Suppressor macrophage treated with lipopolysaccharide for 4 hours (primary cell): ENCODE measurements at regions not wholly inside any gene's neighbourhood (a gene's known extent, or its start where the extent isn't known, plus 50 kb on each side); places are given as distances from the start of the nearest gene placed in this dataset.

Source experiments
- DNase-seq: peaks from one replicate; pipeline ENCODE4 v3.0.0-alpha.2; 2020

DNA sequence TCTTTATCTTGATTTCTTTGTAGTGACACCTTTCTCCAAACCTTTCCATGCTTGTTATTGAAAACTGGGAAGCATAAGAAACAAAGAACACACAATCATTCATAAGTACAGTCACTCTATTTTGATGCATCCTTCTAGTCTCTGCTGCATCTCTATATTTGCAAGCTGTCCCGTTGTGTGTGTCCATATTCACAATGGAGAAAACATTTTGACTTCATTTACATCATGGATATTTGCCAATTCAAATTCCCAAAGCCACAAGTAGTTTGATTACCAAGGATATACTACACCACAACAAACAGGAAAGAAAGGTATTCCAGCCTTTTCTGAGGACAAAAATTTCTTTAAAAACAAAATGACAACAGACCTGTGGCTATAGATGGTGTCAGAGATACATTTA, 673.8 kb downstream of the STIM2 start:
- no peak for DNase-seq

DNA sequence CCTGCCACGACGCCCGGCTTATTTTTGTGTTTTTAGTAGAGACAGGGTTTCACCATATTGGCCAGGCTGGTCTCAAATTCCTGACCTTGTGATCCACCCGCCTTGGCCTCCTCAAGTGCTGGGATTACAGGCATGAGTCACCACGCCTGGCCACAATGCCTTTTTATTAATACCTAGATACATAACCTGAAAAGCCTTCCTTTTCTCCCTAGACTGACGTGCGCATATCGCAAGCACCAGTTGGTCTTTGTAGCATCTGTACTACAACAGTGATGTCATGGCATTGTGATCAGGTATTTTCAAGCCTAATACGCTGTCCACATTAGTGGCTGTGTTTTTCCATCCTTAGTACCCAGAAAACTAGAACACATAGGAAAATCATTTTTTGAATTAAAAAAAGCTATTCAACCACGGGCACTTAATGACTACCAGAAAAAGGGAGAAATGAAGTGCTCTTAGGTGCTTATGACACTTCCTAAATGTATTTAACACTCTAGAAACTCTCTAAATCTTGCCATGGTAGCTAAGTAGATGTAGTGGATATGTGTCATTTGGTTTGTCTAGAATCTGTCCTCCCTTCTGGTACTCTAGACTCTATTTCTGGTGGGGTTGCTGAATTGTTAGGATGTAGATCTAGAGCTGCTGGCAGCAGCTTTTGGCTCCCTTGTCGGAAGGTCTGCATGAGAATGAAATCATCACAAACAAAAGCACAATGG, 707.8 kb downstream of the STIM2 start:
- no peak for DNase-seq

DNA sequence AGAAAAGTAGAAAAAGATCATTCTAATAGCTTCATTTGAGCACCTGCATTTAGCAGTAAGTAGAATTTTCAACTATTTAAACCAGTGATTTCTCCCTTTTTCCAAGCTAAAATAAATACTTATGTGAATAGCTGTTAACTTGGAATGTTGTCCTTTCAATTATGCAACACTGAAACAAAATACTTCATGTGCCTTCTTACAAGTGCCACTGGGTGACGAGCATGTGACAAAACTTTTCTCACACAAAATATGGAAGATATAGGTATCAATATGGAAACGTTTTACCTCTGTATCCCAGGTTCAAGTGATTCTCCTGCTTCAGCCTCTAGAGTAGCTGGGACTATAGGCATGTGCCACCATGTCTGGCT, 708.3 kb downstream of the STIM2 start:
- no peak for DNase-seq

DNA sequence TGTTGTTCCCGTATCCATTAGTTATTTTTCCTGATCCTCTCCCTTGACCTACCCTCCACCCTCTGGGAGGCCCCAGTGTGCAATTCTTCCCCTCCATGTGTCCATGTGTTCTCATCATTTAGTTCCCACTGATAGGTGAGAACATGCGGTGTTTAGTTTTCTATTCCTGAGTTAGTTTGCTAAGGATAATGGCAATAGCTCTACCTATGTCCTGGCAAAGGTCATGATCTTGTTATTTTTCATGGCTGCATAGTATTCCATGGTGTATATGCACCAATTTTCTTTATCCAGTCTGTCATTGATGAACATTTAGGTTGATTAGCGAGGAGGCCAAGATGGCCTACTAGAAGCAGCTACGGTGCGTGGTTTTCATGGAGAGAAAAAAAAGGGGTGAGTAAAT, 714.1 kb downstream of the STIM2 start:
- no peak for DNase-seq

DNA sequence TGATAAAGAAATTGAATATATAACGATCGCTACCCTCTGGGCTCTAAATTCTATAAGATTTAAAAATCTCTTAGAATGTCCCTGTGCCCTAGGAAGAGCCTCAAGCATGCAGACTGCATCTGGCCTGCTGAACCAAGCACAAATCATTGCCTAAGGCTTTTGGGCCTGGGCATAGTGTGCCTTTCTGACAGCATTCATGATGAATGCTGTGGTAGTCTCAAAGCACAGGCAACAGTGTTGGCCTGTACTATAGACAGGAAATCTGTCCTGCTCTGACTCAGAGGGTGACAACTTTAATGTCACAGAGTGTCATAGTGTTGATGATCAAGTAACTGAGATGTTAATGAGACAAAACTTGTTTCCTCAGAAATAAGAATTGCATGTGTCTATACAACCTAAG, 717.3 kb downstream of the STIM2 start:
- DNase-seq: no peak

DNA sequence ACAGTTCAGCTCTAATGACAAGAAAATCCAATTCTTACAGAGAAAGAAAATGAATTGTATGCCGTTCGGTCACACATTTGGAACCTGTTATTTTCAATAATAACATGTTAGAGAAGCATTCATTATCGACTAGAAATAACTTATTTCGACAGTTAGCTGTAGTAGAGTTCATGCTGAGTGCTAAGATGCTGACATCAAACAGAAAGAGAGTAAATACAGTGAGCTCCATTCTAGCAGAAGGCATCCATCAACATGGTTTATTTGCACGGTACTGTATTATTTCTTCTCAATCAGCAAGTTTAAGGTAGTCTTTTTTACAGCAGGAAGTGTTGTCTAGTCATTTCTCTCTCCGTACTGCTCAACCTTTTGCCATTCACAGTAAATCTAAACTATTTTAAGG, 732.1 kb downstream of the STIM2 start:
- no peak for DNase-seq

DNA sequence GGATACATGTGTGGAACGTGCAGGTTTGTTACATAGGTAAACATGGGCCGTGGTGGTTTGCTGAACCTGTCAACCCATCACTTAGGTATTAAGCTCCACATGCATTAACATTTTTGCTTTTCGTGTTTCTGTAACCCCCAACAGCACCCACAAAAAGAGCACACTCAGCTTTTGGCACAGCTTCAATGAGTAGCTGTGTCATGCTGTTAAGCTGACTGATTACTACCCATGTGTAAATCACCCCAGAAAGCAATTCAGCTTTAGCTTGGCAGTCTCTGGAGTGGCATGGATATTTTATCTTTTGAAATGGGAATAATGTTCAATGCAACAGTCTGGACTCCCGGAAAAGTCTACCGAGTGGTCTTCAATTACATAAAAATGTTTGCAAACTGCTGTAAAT, 734.3 kb downstream of the STIM2 start:
- DNase-seq: no peak

DNA sequence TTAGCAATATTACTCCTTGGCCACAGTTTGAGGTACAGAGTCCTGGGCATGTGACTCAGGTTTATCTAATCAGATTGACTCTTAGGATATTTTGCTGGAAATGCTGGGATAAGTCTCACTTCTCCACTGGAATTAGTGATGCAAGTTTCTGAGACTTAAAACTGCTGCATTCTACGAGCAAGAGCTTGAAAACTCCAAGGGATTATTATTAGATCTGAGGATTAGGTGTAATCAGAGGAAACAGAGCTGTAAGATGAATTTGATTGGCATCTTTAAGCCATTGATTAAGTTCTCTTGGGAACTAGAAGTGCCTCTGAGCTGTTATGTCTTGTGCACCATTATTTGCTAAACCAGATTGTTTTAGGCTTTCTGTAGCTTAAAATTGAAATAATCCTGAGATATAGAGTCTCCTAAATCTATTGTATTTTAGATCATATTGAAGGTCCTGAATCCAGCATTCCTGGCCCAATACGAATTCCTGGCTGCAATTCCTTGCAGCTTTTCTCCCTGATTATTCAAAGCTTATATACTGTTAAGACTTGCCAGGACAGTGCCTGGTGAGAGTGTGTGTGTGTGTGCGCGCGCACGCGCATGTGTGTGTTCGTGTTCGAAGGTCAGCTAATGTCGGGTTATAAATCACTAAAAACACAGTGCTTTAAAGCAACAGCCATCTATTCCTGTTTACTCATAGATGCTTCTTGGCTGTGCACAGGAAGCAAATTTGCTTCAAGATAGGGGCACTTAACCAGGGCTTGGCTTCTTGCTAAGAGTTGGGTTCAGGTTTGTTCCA, 735.1 kb downstream of the STIM2 start:
- DNase-seq: no peak

DNA sequence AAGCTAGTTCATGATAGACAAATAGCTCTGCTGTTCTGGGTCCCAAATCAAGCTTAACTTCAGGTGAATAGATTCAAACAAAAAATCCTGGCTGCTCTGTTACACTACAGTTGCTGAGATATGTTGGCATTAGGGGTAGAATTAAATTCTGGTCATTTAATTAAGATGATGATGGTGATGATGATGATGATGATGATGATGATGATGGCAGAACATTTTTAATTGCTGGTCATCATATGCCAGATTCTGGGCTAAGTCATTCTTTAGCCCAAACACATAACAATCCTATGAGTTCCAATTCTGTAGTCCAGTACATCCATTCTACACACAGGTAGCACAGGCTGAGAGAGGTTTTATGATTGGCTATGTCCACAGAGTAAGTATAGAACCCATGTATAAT, 741.5 kb downstream of the STIM2 start:
- DNase-seq: no peak

DNA sequence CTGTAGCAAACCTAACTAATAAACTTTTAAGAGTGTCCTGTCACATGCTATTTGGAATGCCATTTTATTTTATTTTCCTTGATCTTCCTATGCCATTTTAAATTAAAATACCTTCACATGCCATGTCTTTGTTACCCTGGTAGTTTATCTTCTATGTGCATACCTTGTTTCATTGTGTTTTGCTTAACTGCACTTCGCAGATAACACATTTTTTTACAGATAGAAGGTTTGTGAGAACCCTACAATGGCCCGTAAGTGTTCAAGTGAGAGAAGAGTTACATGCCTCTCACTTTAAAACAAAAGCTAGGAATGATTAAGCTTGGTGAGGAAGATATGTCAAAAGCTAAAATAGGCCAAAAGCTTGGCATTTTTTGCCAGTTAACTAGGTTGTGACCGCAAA, 744.1 kb downstream of the STIM2 start:
- DNase-seq: no peak

DNA sequence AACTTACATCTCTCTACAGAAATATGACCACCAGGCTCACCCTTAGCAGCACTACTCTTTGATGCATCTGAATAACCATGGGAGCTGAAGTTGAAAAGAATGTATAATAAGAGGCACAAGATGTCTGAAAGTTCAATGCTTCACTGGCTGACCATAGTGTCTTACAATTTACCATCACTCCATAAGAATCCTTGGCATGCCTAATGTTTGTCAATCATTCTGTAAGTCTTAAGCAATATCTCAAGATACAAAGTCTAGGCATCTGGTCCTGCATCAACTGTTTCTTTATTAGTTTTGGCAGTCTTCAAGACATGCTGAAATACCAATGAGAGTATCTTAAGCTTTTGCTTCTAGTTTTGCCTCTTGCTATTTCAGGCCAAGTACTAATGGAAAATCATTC, 755.5 kb downstream of the STIM2 start:
- no peak for DNase-seq

DNA sequence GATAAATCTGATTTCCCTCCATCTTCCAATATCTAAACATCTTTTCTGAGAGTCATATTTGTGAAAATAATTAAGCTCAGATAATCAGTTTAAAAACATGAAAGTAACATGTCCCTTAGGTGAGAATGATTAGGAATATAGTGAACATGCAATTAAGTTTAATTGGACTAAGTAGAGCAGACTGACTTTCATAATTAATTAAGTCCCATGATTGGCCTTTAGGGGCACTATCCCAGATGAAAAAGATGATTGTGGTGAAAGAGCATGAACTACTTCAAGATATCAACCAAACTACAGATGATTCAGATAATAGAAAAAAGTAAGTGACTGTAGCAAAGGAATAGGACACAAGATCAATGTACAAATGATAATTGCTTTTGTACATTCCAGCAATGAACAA, 758.8 kb downstream of the STIM2 start:
- no peak for DNase-seq

DNA sequence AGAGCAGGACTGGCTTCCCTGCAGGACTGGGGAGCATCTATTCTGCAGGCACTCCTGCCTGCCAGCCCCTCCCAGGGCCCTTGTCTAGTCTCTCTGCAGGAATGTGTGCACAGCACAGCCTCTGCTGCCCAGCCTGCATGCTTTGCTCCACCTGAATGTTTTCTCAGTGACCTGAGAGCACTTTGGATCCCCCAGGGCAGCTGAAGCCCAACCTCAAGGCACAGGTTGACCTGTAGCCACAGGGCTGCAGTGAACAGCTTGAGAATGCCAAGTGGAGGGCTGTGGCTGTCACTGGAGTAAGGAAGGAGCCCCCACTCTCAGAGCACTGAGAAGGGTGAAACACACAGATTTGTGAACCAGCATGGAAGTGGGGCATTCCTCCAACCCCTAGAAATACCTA, 760.2 kb downstream of the STIM2 start:
- DNase-seq: no peak

DNA sequence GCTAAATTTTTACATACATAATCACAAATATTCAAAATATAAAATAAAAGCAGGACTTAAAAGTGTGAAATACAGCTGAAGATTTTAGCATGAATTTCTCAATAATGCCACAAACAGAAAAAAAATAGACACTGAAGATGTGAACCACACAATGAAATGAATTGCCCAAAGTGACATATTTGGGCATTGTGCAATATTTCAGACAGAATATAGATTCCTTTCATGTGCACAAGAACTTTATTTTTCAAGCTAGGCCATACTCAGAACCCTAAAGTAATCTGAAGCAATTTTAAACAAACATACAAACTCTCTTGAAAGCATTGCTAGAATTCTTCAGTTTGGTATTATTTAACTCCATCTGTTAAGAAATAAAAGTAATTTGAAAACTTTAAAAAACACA, 764.1 kb downstream of the STIM2 start:
- no peak for DNase-seq

DNA sequence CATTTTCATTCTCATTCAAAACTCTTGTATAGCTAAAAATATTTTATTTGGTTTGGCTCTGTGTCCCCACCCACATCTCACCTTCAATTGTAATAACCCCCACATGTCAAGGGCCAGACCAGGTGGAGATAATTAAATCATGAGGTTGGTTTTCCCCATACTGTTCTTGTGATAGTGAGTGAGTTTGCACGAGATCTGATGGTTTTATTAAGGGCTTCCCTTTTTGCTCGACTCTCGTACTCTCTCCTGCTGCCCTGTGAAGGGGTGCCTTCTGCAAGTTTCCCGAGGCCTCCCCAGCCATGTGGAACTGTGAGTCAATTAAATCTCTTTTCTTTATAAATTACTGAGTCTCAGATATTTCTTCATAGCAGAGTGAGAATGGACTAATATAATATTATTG, 768.0 kb downstream of the STIM2 start:
- no peak for DNase-seq

DNA sequence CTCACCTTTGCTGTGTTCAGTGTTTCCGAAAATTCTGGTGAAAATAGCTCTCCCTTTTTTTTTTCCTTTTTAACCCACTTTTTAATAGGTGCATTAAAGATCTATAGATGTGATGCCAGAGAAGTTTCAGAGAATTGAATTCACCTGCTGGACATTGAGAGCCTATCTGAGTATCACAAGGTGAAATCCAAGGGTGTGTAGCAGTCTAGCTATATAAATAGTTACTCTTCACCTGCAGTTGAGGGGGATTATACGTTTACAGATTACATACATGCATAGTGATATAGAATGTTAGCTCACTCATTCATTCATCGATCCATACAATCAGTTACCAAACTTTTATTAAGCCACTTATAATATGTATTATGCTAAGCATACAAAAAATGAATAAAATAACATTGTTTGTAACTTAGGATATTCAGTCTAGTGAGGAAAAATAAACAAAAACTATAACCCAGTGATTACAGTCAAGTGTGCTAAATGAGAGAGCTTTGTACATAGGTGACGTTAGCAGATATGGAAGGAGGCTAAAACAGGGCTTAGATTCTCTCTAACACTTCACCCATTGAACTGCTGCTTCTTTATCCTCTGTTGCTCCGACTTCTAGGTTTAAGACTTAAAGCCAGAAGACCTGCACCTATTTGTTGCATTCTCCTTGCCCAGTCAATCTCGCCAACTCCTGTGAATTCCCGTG, 769.0 kb downstream of the STIM2 start:
- no peak for DNase-seq

DNA sequence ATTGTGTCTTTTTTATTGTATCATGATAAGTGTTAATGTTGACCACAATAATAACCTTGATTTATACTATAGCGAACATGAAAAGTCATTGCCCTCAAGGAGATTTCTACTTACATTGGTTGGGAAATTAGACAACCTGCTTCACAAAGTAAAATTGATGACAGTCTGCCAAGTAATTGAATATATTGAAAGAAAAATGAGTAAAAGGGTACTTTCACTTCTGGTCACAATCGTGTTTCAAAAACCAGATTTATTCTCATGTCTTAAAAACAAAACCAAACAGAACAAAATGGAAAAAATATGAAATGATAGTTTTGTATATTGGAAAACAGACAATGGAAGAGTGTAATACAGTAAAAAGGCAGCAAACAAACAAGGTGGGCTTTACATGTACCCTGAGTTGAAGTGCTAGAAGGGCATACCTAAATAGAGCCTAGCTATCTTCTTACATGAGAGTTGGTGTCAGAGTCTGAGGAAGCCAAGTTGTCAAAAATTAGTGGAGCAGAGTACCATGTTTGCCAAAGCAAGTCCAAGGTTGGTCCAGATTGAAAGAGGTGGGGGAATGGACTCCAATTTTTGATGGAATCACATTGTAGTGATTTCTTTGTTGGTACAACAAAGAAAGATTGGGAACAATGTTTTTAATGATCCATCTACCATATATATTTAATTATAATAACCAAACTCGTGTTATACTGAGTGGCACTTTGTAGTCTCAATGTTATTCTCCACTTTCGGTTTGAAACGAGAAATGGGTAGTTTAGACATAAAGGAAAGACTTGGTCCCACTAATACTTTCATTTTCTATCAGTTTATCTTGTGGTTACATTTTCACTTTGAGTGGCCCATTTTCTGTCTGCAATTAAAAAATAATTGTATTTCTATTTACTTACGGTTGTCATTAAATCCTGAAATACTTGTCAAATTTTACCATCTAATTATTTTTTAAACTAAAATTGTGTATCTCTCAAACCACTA, 775.6 kb downstream of the STIM2 start:
- peak; percentile 1 for DNase-seq

DNA sequence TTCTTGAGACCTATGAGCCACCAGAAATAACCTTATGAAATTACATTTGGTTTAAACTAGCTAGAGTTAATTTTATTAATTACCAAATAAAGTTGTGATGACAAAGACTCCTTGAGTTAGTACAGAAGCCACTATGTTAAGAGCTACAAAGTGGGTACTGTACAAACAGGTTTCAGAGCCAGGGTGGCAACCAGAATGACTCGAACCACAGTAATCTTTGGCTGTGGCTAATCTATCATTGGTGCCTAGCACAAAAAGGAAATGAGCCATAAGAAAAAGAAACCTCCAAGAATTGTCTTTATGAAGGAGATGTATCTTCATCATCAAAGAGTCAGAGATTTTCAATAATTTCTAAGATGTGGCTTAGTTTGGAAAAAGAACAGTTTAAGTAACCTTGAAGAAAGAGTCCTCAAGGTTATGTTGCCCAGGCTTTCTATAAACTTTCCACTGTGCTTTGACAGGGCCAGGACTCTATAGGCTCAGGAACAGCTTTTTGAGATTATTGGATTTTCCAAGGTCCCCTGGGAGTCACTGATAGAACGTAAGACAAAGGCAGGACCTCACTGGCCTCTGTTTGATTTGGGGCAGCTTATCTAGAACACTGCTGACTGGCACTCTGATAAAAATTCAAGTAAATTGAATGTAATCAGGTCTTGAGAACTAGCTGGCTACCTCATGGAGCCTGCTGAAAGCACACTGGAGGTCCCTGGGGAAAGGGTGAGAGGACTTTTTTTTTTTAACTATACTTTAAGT, 777.7 kb downstream of the STIM2 start:
- no peak for DNase-seq

DNA sequence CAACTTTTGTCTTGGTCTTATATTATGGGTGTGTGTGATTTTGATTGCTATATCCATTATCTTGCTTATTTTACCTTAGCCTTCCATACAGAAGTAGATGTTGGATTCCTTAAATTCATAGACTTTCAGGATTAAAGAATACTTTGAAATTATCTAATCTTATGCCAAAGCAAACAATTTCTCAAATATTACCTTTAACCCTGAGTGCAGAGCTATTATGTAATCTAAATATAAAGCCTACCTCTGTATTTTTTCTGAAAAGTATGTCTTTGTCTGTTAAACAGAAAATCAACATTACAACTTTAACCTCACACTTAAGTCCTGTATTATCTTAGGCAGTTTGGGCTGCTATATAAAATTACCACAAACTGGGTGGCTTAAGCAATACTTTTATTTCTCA, 782.5 kb downstream of the STIM2 start:
- no peak for DNase-seq

DNA sequence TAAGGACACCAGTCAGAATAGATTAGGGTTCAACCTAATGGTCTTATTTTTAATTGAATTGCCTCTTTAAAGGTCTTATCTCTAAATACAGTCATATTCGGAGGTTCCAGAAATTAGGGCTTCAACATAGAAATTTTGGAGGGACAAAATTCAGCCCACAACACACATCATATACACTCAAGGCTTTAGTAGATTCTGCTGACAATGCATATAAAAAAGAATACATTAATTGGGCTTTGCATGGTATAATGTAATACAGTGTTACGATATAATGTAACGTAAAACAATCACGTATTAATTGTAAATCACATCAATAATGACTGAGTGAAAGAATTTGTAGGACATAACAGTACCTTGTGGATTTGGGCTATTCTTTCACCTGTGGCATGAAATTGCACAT, 787.8 kb downstream of the STIM2 start:
- no peak for DNase-seq

DNA sequence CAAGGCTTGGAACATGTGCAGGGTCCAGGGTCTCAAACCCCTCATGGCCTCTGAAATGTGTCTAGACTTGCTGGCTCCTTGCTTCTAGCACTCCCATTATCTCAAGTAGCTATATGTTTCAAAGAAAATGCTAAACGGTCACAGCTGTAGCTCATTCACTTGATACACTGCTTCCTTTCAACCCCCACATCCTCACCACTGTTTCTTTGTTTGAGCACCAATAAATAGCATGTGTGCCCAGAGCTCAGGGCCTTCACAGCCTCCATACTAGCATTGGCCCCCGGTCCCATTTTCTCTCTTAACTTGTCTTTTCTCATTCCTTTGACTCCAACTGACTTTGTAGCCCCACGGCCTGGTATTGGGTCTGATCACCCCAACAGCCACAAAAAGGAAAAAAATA, 801.8 kb downstream of the STIM2 start:
- no peak for DNase-seq

DNA sequence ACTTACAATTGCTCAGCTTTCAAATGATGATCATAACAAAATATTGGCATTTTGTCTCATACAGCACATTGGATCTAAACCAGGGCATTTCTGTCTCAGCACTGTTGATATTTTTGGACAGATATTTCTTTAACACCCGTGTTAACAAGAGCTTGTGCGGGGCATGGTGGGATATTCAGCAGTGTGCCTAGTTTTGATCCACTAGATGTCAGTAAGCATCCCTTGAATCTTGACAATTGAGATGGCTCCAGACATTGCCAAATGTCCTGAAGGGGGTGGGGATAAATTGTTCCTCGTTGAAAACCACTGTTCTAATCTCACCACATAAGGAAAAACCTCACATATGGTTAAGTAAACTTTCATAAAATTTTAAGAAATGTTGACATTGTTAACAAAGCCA, 806.3 kb downstream of the STIM2 start:
- no peak for DNase-seq
